HG03196 (cell line): ENCODE measurements at regions not wholly inside any gene's neighbourhood (a gene's known extent, or its start where the extent isn't known, plus 50 kb on each side); places are given as distances from the start of the nearest gene placed in this dataset.
"Not testable (repeated sequence)": the region's sequence is repeated elsewhere in the genome, so short reads cannot be mapped to it uniquely, and the experiment has no call there.

Experiments
- ATAC-seq: cut with Tn5 transposase; IDR thresholded peaks from one replicate; pipeline ENCODE4 v1.9.1; 2021; ENCODE audit not compliant: unreplicated experiment

DNA sequence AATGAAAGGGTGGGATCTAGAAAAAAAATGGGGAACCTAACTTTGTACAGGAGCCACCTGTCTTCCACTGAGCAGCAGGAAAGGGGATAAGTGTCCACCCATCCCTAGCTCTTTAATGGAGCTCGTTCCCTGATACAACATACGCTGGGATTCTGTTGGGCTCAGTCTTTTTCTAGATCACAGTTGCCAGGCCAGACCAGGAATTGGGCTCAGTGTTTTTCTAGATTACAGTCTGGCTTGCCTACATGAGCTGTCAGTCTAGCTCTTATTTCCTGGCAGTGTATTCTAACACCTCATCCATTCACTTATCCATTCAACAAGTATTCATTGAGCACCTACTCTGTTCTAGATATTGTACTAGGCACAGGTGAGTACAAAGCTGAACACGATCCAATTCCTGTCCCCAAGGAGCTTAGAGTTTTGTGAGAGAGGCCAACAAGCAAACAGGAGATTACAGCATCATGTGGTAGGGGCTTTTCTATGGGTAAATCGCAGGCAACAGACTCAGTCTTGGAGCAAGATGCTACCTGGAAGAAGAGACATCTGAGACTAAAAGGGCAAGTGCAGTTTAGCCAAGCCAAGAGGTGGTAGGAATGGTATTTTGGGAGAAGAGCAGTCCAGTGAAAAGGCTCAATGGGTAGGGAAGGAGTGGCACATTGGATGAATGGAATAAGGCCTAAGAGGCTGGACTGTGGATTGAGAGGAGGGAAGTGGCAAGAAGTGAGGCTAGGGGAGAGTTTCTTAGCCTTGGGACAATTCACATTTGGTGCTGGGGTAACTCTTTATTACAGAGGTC is 138.0 kb upstream of the HS3ST2 start:
- ATAC-seq: no peak

DNA sequence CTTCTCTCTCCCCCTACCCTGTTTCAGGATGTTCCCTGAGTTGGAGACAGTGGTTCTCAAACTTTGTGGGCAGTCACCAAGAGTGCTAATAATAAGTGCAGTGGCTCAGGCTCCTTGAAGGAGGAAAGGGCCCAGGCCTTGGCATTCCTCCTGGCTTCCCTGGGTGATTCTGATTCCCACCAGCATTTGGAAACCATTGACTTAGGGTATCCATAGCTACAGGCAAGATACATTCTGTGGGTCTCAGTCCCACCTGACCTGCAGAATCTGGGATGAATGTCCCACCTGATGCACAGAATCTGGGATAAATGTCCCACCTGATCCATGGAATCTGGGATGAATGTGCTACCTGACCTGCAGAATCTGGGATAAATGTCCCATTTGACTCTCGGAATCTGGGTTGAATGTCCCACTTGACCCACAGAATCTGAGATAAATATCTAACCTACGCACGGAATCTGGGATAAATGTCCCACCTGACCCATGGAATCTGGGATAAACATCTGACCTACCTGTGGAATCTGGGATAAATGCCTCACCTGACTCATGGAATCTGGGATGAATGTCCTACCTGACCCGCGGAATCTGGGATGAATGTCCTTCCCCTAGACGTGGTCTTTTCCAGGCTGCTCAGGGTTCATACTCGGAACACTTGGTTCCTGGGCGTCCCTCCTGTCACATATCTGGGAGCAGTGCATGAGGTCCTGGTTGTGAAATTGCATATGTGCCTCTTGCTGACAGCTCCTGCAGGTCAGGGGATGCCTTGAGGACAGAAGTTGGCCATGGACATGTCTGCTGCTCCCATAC is 136.7 kb upstream of the HS3ST2 start:
- no peak for ATAC-seq

- no peak for ATAC-seq
These were observed 135.7 kb upstream of the HS3ST2 start for GRCh38 chr16:22678311-22678710.

- ATAC-seq: no peak
These were observed 132.2 kb upstream of the HS3ST2 start for GRCh38 chr16:22681554-22682291.

DNA sequence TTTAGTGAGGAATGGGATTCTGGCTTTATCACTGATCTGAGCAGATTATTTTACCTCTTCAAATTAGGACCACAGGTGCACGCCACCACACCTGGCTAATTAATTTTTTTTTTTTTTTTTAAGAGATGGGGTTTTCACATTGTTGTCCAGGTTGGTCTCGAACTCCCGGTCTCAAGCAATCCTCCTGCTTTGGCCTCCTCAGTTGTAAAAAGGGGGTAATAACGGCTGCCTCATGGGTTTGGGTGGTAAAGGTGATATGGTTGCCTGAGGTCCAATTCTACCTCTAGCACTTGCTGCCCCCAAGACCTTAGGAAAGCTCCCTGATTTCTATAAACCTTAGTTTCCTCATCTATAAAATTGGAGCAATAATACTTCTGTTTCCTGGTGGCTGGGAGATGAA is 130.7 kb upstream of the HS3ST2 start:
- ATAC-seq: no peak

- ATAC-seq: no peak
These were observed 130.0 kb upstream of the HS3ST2 start for GRCh38 chr16:22683730-22684573.

- no peak for ATAC-seq
These were observed 129.1 kb upstream of the HS3ST2 start for GRCh38 chr16:22684574-22685458.

GRCh38 chr16:22685459-22685830 is 128.5 kb upstream of the HS3ST2 start:
- no peak for ATAC-seq

GRCh38 chr16:22687031-22687530 is 126.9 kb upstream of the HS3ST2 start:
- no peak for ATAC-seq

GRCh38 chr16:22688463-22688862 is 125.5 kb upstream of the HS3ST2 start:
- ATAC-seq: no peak

DNA sequence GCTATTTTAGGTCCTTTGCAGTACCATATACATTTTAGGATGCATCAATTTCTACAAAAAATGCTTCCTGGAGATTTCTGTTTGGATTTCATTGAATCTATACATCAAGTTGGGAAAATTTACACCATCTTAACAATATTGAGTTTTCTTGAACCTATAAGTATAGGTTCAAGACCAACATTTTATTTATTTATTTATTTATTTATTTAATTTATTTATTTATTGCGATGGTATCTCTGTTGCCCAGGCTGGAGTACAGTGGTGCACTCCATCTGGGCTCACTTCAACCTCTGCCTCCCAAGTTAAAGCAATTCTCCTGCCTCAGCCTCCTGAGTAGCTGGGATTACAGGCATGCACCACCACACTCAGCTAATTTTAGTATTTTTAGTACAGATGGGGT is 125.0 kb upstream of the HS3ST2 start:
- ATAC-seq: no peak

DNA sequence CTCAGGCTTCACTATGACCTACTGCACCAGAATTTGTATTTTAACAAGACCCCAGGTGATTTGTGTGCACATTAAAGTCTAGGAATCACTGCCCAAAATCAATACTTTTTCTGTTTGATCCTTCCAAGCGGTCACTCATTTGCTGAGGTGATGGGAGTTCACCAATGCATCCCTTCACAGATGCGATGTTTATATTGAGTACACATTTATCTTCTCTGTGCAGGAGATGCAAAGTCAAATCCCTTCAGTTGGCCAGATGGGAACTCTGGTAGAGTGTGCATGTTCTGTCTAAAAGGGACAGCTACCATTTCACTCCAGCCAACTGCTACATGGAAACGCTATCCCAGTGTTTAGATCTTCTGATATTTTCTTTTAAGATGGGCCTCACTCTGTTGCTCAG is 122.6 kb upstream of the HS3ST2 start:
- ATAC-seq: no peak

GRCh38 chr16:22692034-22692433 is 121.9 kb upstream of the HS3ST2 start:
- no peak for ATAC-seq

GRCh38 chr16:22692916-22693637 is 120.9 kb upstream of the HS3ST2 start:
- no peak for ATAC-seq

- no peak for ATAC-seq
These were observed 120.2 kb upstream of the HS3ST2 start for GRCh38 chr16:22693638-22694340.

DNA sequence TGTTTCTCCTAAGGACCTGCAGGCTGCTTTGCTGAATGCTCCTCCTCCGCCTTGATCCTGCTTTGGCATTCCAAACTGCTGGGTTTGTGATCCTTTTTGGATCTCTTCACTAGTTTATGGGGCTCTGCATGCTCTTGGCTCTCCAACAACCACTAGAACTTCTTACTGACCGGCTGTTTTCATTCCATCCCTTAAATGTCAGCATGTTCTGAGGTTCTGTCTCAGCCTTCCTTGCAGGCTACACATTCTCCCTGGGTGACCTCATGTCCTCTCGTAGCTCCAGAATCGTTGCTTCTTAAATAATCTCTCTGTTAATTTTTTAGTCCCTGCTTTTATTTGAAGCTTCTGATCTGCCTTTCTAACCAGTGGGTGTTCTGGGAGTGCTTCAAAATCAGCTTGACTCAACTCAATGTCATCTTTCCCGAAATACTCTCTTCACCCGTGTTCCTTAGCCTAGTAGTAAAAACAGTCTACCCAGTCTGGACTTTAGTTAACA is 119.0 kb upstream of the HS3ST2 start:
- ATAC-seq: no peak

GRCh38 chr16:22695773-22696172 is 118.2 kb upstream of the HS3ST2 start:
- ATAC-seq: not testable (repeated sequence)

DNA sequence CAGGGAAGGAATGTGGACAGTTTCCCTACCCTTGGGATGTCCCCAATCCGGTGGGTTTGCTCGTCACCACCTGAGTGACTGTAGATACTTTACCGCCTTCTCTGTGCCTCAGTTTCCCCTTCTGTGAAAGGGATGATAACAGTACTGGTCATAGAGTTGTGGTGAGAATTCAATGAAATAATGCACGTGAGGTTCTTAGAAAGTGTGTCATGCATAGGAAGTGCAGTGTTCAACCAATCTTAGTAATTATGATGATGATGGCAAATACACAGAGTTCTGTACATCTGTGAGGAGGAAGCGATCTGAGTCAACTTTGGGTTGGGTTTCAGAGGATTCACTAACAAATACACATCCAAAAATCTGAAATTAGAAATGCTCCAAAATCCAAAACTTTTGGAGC is 114.6 kb upstream of the HS3ST2 start:
- ATAC-seq: no peak
